H9 (cell line): ENCODE measurements at regions not wholly inside any gene's neighbourhood (a gene's known extent, or its start where the extent isn't known, plus 50 kb on each side); places are given as distances from the start of the nearest gene placed in this dataset.

Source experiments
- DNase-seq: peaks from one replicate; pipeline ENCODE4 v3.0.0-alpha.2; 2017
- H2AFZ ChIP-seq: one replicate; pipeline ENCODE4 v1.6.1; 2013; ENCODE audit warnings: mild to moderate bottlenecking, low read length, control low read depth, moderate library complexity
- H2AK5ac ChIP-seq: 2 replicates; pipeline ENCODE4 v1.6.1; 2013; ENCODE audit warnings: low read length, control low read depth, mixed read lengths; ENCODE audit not compliant: insufficient read length
- H2BK120ac ChIP-seq: one replicate; pipeline ENCODE4 v1.6.1; 2013; ENCODE audit warnings: low read depth, mild to moderate bottlenecking, low read length, control low read depth, inconsistent platforms; ENCODE audit not compliant: poor library complexity, severe bottlenecking
- H2BK12ac ChIP-seq: 2 replicates; pipeline ENCODE4 v1.6.1; 2013; ENCODE audit warnings: low read length, control low read depth, mixed read lengths, low read depth; ENCODE audit not compliant: insufficient read length
- H2BK15ac ChIP-seq: 2 replicates; pipeline ENCODE4 v1.6.1; 2013; ENCODE audit warnings: low read depth, low read length, control low read depth
- H2BK20ac ChIP-seq: one replicate; pipeline ENCODE4 v1.6.1; 2013; ENCODE audit warnings: low read depth, mild to moderate bottlenecking, low read length, control low read depth, inconsistent platforms; ENCODE audit not compliant: poor library complexity, severe bottlenecking
- H2BK5ac ChIP-seq: 2 replicates; pipeline ENCODE4 v1.6.1; 2013; ENCODE audit warnings: low read length, control low read depth, mixed read lengths; ENCODE audit not compliant: insufficient read length
- H3K14ac ChIP-seq: 2 replicates; pipeline ENCODE4 v1.6.1; 2013; ENCODE audit warnings: low read length, control low read depth; ENCODE audit not compliant: insufficient read depth
- H3K18ac ChIP-seq: 2 replicates; pipeline ENCODE4 v1.6.1; 2013; ENCODE audit warnings: low read depth, mild to moderate bottlenecking, mixed read lengths, low read length, control low read depth; ENCODE audit not compliant: insufficient read length
- H3K23ac ChIP-seq: 2 replicates; pipeline ENCODE4 v1.6.1; 2013; ENCODE audit warnings: low read length, control low read depth, mixed read lengths, low read depth; ENCODE audit not compliant: insufficient read length
- H3K23me2 ChIP-seq: 2 replicates; pipeline ENCODE4 v1.6.1; 2013; ENCODE audit warnings: low read depth, mild to moderate bottlenecking, mixed read lengths, low read length, control low read depth; ENCODE audit not compliant: insufficient read length, poor library complexity, severe bottlenecking
- H3K27ac ChIP-seq: 2 replicates; pipeline ENCODE4 v1.5.1; 2013; ENCODE audit warnings: low read length, control low read depth, mixed read lengths, low read depth; ENCODE audit not compliant: insufficient read length
- H3K27me3 ChIP-seq: 2 replicates; pipeline ENCODE4 v1.6.1; 2013; ENCODE audit warnings: low read length, control low read depth, inconsistent platforms; ENCODE audit not compliant: insufficient read depth
- H3K4ac ChIP-seq: 2 replicates; pipeline ENCODE4 v1.6.1; 2013; ENCODE audit warnings: low read depth, mild to moderate bottlenecking, control low read depth, inconsistent platforms, low read length, moderate library complexity
- H3K4me1 ChIP-seq: 2 replicates; pipeline ENCODE4 v1.6.1; 2013; ENCODE audit warnings: low read length, control low read depth, inconsistent platforms; ENCODE audit not compliant: insufficient read depth
- H3K4me2 ChIP-seq: 2 replicates; pipeline ENCODE4 v1.6.1; 2013; ENCODE audit warnings: low read length, control low read depth, mixed read lengths; ENCODE audit not compliant: insufficient read length, insufficient read depth
- H3K56ac ChIP-seq: 2 replicates; pipeline ENCODE4 v1.6.1; 2013; ENCODE audit warnings: low read depth, mild to moderate bottlenecking, mixed read lengths, low read length, control low read depth; ENCODE audit not compliant: insufficient read length
- H3K79me1 ChIP-seq: 2 replicates; pipeline ENCODE4 v1.6.1; 2013; ENCODE audit warnings: low read depth, mild to moderate bottlenecking, moderate library complexity, low read length, control low read depth, inconsistent platforms; ENCODE audit not compliant: insufficient read depth, poor library complexity, severe bottlenecking
- H3K79me2 ChIP-seq: 2 replicates; pipeline ENCODE4 v1.6.1; 2013; ENCODE audit warnings: low read length, control low read depth, inconsistent platforms; ENCODE audit not compliant: insufficient read depth
- H3K9ac ChIP-seq: 2 replicates; pipeline ENCODE4 v1.6.1; 2013; ENCODE audit warnings: low read length, control low read depth, mixed read lengths; ENCODE audit not compliant: insufficient read length; ENCODE audit errors: extremely low read depth
- H3K9me3 ChIP-seq: one replicate; pipeline ENCODE4 v1.6.1; 2013; ENCODE audit warnings: low read depth, low read length, inconsistent platforms; ENCODE audit not compliant: control insufficient read depth
- H3T11ph ChIP-seq: one replicate; pipeline ENCODE4 v1.6.1; 2013; ENCODE audit warnings: mild to moderate bottlenecking, low read length, control low read depth, inconsistent platforms
- H4K20me1 ChIP-seq: one replicate; pipeline ENCODE4 v1.6.1; 2013; ENCODE audit not compliant: control insufficient read depth, insufficient read length, insufficient read depth
- H4K5ac ChIP-seq: 2 replicates; pipeline ENCODE4 v1.6.1; 2013; ENCODE audit warnings: low read depth, mild to moderate bottlenecking, mixed read lengths, low read length, control low read depth; ENCODE audit not compliant: insufficient read length
- H4K8ac ChIP-seq: replicated peaks from 2 replicates; pipeline ENCODE4 v1.6.1; 2013; ENCODE audit warnings: low read length, control low read depth, mixed read lengths, low read depth; ENCODE audit not compliant: insufficient read length
- H4K91ac ChIP-seq: 2 replicates; pipeline ENCODE4 v1.6.1; 2013; ENCODE audit warnings: low read depth, mild to moderate bottlenecking, moderate library complexity, mixed read lengths, low read length, control low read depth; ENCODE audit not compliant: insufficient read length
- H3K27ac Mint-ChIP-seq, 3 experiments: 2 replicates in 2 of 3; 3 replicates in 1 of 3; pipeline ENCODE4 v1.8.0; 2020 to 2021; ENCODE audit warnings: mixed read lengths in 3 of 3, mild to moderate bottlenecking in 1 of 3, moderate library complexity in 1 of 3
- H3K27me3 Mint-ChIP-seq: 2 replicates; pipeline ENCODE4 v1.8.0; 2021; ENCODE audit warnings: low read depth, mild to moderate bottlenecking, moderate library complexity, mixed read lengths
- H3K36me3 Mint-ChIP-seq, 3 experiments: 2 replicates in 2 of 3; 3 replicates in 1 of 3; pipeline ENCODE4 v1.8.0; 2020 to 2021; ENCODE audit warnings: low read depth in 3 of 3, mixed read lengths in 3 of 3; ENCODE audit not compliant: insufficient read depth in 1 of 3
- H3K4me1 Mint-ChIP-seq, 2 experiments: 2 replicates each; pipeline ENCODE4 v1.8.0; 2020; ENCODE audit warnings: mixed read lengths in 2 of 2
- H3K4me3 Mint-ChIP-seq, 2 experiments: 2 replicates in 1 of 2; 3 replicates in 1 of 2; pipeline ENCODE4 v1.8.0; 2020 to 2021; ENCODE audit warnings: mild to moderate bottlenecking in 2 of 2, mixed read lengths in 2 of 2, moderate library complexity in 1 of 2
- H3K9me3 Mint-ChIP-seq, 2 experiments: 2 replicates in 1 of 2; 3 replicates in 1 of 2; pipeline ENCODE4 v1.8.0; 2020; ENCODE audit warnings: mild to moderate bottlenecking in 2 of 2, mixed read lengths in 2 of 2, moderate library complexity in 1 of 2
- WGBS: extraction: QIAGEN DNeasy Blood & Tissue Kit; methylation state at CpG from one replicate; pipeline ENCODE4 v1.1.7; 2013; ENCODE audit warnings: missing lambda C conversion rate, low lambda C conversion rate, mixed read lengths; ENCODE audit not compliant: insufficient read length; ENCODE audit errors: extremely low coverage; 5-methylcytosine and 5-hydroxymethylcytosine counted together
- TF ChIP-seq, protein P1 (sequence below): fragments of 200-600 bp; sonication (generic); conservative IDR thresholded peaks from 3 replicates; pipeline ENCODE4 v1.8.0; 2021; ENCODE audit warnings: antibody characterized with exemption, mild to moderate bottlenecking

DNA sequence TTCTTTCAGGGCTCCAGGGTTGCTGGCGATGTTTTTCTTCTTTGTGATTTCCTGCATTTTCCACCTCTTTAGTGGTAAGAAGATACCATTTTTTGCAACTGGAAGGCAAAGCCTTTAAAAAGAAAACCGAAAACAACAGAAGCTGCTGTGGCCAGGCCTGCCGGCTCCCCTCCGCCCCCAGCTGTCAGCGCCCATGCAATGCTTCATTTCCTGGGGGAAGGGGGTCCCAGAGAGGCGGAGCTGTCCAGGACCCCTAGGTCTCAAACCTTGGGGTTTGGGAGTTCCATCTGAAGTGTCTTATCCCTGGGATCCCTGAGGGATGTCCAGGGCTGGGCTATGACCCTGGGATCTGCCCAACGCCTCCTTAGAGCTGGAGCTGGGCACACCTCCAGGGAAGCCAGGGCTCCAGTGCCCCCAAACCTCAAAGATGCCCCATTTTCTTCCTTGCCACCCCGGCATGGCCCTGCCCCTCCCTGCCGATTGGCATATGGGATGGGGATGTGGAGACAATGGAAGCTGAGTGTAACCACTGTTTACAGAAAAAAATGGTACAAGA, 257.2 kb upstream of the MVB12B start:
- Histone ChIP-seq H3K18ac (no peak overlapping the region), H3K56ac (no peak overlapping the region), H3K23ac (no peak overlapping the region), H3K23me2 (no peaks in the 10 kb centered on the region), H2BK120ac (no peak overlapping the region), H3T11ph (no peak overlapping the region), H4K5ac (no peak overlapping the region), H4K8ac (no peak overlapping the region), H2AFZ (no peak overlapping the region), H3K4me2 (no peak overlapping the region), H3K79me1 (no peaks in the 10 kb centered on the region), H4K20me1 (no peaks in the 10 kb centered on the region), H2BK15ac (no peak overlapping the region), H2BK20ac (no peak overlapping the region), H2BK12ac (no peak overlapping the region), H3K27me3 (no peaks in the 10 kb centered on the region), H3K4me1 (no peaks in the 10 kb centered on the region), H3K14ac (no peak overlapping the region), H2AK5ac (no peak overlapping the region), H3K4ac (no peak overlapping the region), H3K27ac (no peak overlapping the region), H3K9me3 (no peaks in the 10 kb centered on the region), H2BK5ac (no peak overlapping the region), H3K9ac (no peak overlapping the region), H4K91ac (no peak overlapping the region), H3K79me2 (no peaks in the 10 kb centered on the region)
- H3K4me3 Mint-ChIP-seq, result no peak overlapping the region
- H3K27me3 Mint-ChIP-seq, result peaks cover 2% of the 10 kb centered on the region; the same call in 1 of the 2 replicates
- H3K36me3 Mint-ChIP-seq, result no peaks in the 10 kb centered on the region; a peak in 1 of 7 replicates
- no CpG with 5 or more reads among the region's 9 CpGs for WGBS
- H3K27ac Mint-ChIP-seq, result no peak overlapping the region
- H3K9me3 Mint-ChIP-seq, result peaks cover 0 to 3% of the 10 kb centered on the region in 2 experiments; a peak in 1 of 5 replicates
- H3K4me1 Mint-ChIP-seq, result peaks cover 5 to 16% of the 10 kb centered on the region in 2 experiments; a peak in 3 of 4 replicates
- DNase-seq, result no peak
- TF ChIP-seq, protein P1, sequence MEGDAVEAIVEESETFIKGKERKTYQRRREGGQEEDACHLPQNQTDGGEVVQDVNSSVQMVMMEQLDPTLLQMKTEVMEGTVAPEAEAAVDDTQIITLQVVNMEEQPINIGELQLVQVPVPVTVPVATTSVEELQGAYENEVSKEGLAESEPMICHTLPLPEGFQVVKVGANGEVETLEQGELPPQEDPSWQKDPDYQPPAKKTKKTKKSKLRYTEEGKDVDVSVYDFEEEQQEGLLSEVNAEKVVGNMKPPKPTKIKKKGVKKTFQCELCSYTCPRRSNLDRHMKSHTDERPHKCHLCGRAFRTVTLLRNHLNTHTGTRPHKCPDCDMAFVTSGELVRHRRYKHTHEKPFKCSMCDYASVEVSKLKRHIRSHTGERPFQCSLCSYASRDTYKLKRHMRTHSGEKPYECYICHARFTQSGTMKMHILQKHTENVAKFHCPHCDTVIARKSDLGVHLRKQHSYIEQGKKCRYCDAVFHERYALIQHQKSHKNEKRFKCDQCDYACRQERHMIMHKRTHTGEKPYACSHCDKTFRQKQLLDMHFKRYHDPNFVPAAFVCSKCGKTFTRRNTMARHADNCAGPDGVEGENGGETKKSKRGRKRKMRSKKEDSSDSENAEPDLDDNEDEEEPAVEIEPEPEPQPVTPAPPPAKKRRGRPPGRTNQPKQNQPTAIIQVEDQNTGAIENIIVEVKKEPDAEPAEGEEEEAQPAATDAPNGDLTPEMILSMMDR, result no peak
